ENCODE measurements at regions not wholly inside any gene's neighbourhood (a gene's known extent, or its start where the extent isn't known, plus 50 kb on each side); places are given as distances from the start of the nearest gene placed in this dataset.
A peak's percentile ranks its signal among the peaks of the same experiment; 100 is the strongest.

GRCh38 chr12:124407074-124407473, 112.2 kb downstream of the RFLNA start:
- peaks cover 54% of the 10 kb centered on the region for H3K4me1 Mint-ChIP-seq

GRCh38 chr12:124406043-124406442, 111.2 kb downstream of the RFLNA start:
- Mint-ChIP-seq H3K27me3 (ENCODE audit: low read depth) (no peaks in the 10 kb centered on the region; the same call in 1 of the 2 replicates), H3K36me3 (peaks cover 8% of the 10 kb centered on the region; the same call in 1 of the 2 replicates), H3K9me3 (no peaks in the 10 kb centered on the region), H3K4me1 (peaks cover 47% of the 10 kb centered on the region), H3K27ac (no peak overlapping the region), H3K4me3 (no peak overlapping the region)
- ATAC-seq, result no peak
- no peak for DNase-seq (ENCODE audit: low spot score)
- ChIA-PET POLR2A (no interaction called here), CTCF (interaction anchor here (1.2 kb wide), 1 partner anchor 21 kb away, joined by 3 read pairs; no protein-coding TSS in a partner anchor)
- no peak for TF ChIP-seq NR2C2 (CRISPR knock-in tag; IDR thresholded peaks at IDR 0.05)
- no peak for TF ChIP-seq ZNF532 (CRISPR knock-in tag; IDR thresholded peaks at IDR 0.05; ENCODE audit: borderline replicate concordance)
- no peak for TF ChIP-seq ZNF138 (CRISPR knock-in tag; conservative IDR thresholded peaks at IDR 0.05)
- TF ChIP-seq TP53 (CRISPR knock-in tag; IDR thresholded peaks at IDR 0.05), result no peak
- TF ChIP-seq JAZF1 (CRISPR knock-in tag; IDR thresholded peaks at IDR 0.05), result no peak
- TF ChIP-seq HMGXB4 (CRISPR knock-in tag; IDR thresholded peaks at IDR 0.05), result no peak
- TF ChIP-seq ZSCAN18 (CRISPR knock-in tag; IDR thresholded peaks at IDR 0.05), result no peak
- TF ChIP-seq NR3C1 (CRISPR knock-in tag; conservative IDR thresholded peaks at IDR 0.05; ENCODE audit: low read depth), result no peak
- no peak for TF ChIP-seq SMAD4 (CRISPR knock-in tag; IDR thresholded peaks at IDR 0.05)
- no peak for TF ChIP-seq EMX1 (CRISPR knock-in tag; IDR thresholded peaks at IDR 0.05)
- no peak for TF ChIP-seq ATF3 (CRISPR knock-in tag; conservative IDR thresholded peaks at IDR 0.05)
- TF ChIP-seq ERG (CRISPR knock-in tag; IDR thresholded peaks at IDR 0.05), result no peak
- no peak for TF ChIP-seq ZNF317 (CRISPR knock-in tag; IDR thresholded peaks at IDR 0.05; ENCODE audit: borderline replicate concordance, low read depth)

More at GRCh38 chr12:124407074-124407473, 112.2 kb downstream of the RFLNA start:
- TF ChIP-seq MLX (CRISPR knock-in tag; IDR thresholded peaks at IDR 0.05) (no peak), ATF1 (CRISPR knock-in tag; IDR thresholded peaks at IDR 0.05) (no peak), PRDM15 (CRISPR knock-in tag; IDR thresholded peaks at IDR 0.05) (no peak), JUN (CRISPR knock-in tag; IDR thresholded peaks at IDR 0.05) (no peak), NR1H2 (CRISPR knock-in tag; IDR thresholded peaks at IDR 0.05) (no peak), ZNF416 (CRISPR knock-in tag; IDR thresholded peaks at IDR 0.05) (no peak), FOXP1 (CRISPR knock-in tag; IDR thresholded peaks at IDR 0.05; ENCODE audit: borderline replicate concordance) (no peak)
- POLR2A ChIA-PET, result no interaction called here
- no peak for ATAC-seq
- Mint-ChIP-seq H3K36me3 (peaks cover 4% of the 10 kb centered on the region; the same call in 1 of the 2 replicates), H3K27ac (peak overlapping the region; percentile 84), H3K9me3 (no peaks in the 10 kb centered on the region), H3K4me3 (no peak overlapping the region), H3K27me3 (ENCODE audit: low read depth) (no peaks in the 10 kb centered on the region; the same call in 1 of the 2 replicates)
- CTCF ChIA-PET, result interaction anchor here (1.0 to 1.2 kb wide), 3 partner anchors 7 to 31 kb away, joined by 3 read pairs; no protein-coding TSS in a partner anchor
- peak; percentile 36 for DNase-seq (ENCODE audit: low spot score)

All from WTC11 (cell line).